ENCODE measurements at regions not wholly inside any gene's neighbourhood (a gene's known extent, or its start where the extent isn't known, plus 50 kb on each side); places are given as distances from the start of the nearest gene placed in this dataset.

GRCh38 chr18:47615043-47615442 lies 315.4 kb downstream of the SMAD2 start:
- no peak for DNase-seq
- in situ Hi-C loops (cut with HindIII; ENCODE audit: low pct_ligation_motif_present, low pct_unique_long_range_greater_than_20kb, low sequenced_read_pairs), result no loop called here

- no peak for DNase-seq
- in situ Hi-C loops (cut with HindIII; ENCODE audit: low pct_ligation_motif_present, low pct_unique_long_range_greater_than_20kb, low sequenced_read_pairs), result no loop called here
Observed at GRCh38 chr18:47613929-47614328, 316.5 kb downstream of the SMAD2 start.

GRCh38 chr18:47611649-47612048 lies 318.8 kb downstream of the SMAD2 start:
- in situ Hi-C loops (cut with HindIII; ENCODE audit: low pct_ligation_motif_present, low pct_unique_long_range_greater_than_20kb, low sequenced_read_pairs), result no loop called here
- DNase-seq, result no peak

- no peak for DNase-seq
- in situ Hi-C loops (cut with HindIII; ENCODE audit: low pct_ligation_motif_present, low pct_unique_long_range_greater_than_20kb, low sequenced_read_pairs), result no loop called here
Observed at GRCh38 chr18:47606526-47606925, 323.9 kb downstream of the SMAD2 start.

- in situ Hi-C loops (cut with HindIII; ENCODE audit: low pct_ligation_motif_present, low pct_unique_long_range_greater_than_20kb, low sequenced_read_pairs), result no loop called here
- no peak for DNase-seq
Observed at GRCh38 chr18:47605093-47605492, 325.4 kb downstream of the SMAD2 start.

GRCh38 chr18:47604021-47604420 lies 326.4 kb downstream of the SMAD2 start:
- no peak for DNase-seq
- in situ Hi-C loops (cut with HindIII; ENCODE audit: low pct_ligation_motif_present, low pct_unique_long_range_greater_than_20kb, low sequenced_read_pairs), result no loop called here

GRCh38 chr18:47603158-47603557 lies 327.3 kb downstream of the SMAD2 start:
- no peak for DNase-seq
- in situ Hi-C loops (cut with HindIII; ENCODE audit: low pct_ligation_motif_present, low pct_unique_long_range_greater_than_20kb, low sequenced_read_pairs), result no loop called here

- in situ Hi-C loops (cut with HindIII; ENCODE audit: low pct_ligation_motif_present, low pct_unique_long_range_greater_than_20kb, low sequenced_read_pairs), result no loop called here
- DNase-seq, result no peak
Observed at GRCh38 chr18:47602273-47602897, 328.1 kb downstream of the SMAD2 start.

GRCh38 chr18:47601581-47602272 lies 328.7 kb downstream of the SMAD2 start:
- no peak for DNase-seq
- in situ Hi-C loops (cut with HindIII; ENCODE audit: low pct_ligation_motif_present, low pct_unique_long_range_greater_than_20kb, low sequenced_read_pairs), result no loop called here

- DNase-seq, result peak; percentile 16
- in situ Hi-C loops (cut with HindIII; ENCODE audit: low pct_ligation_motif_present, low pct_unique_long_range_greater_than_20kb, low sequenced_read_pairs), result no loop called here
Observed at GRCh38 chr18:47595831-47596501, 334.5 kb downstream of the SMAD2 start.

- in situ Hi-C loops (cut with HindIII; ENCODE audit: low pct_ligation_motif_present, low pct_unique_long_range_greater_than_20kb, low sequenced_read_pairs), result no loop called here
Observed at GRCh38 chr18:47594621-47595086, 335.8 kb downstream of the SMAD2 start.

GRCh38 chr18:47593744-47594472 lies 336.6 kb downstream of the SMAD2 start:
- in situ Hi-C loops (cut with HindIII; ENCODE audit: low pct_ligation_motif_present, low pct_unique_long_range_greater_than_20kb, low sequenced_read_pairs), result no loop called here
- DNase-seq, result no peak

More at GRCh38 chr18:47594621-47595086, 335.8 kb downstream of the SMAD2 start:
- DNase-seq, result no peak

- DNase-seq, result no peak
- in situ Hi-C loops (cut with HindIII; ENCODE audit: low pct_ligation_motif_present, low pct_unique_long_range_greater_than_20kb, low sequenced_read_pairs), result no loop called here
Observed at GRCh38 chr18:47591429-47591828, 339.0 kb downstream of the SMAD2 start.

GRCh38 chr18:47587587-47587986 lies 336.1 kb upstream of the SKOR2 start:
- no peak for DNase-seq
- in situ Hi-C loops (cut with HindIII; ENCODE audit: low pct_ligation_motif_present, low pct_unique_long_range_greater_than_20kb, low sequenced_read_pairs), result no loop called here

- in situ Hi-C loops (cut with HindIII; ENCODE audit: low pct_ligation_motif_present, low pct_unique_long_range_greater_than_20kb, low sequenced_read_pairs), result no loop called here
- DNase-seq, result no peak
Observed at GRCh38 chr18:47586418-47587070, 335.1 kb upstream of the SKOR2 start.

GRCh38 chr18:47585914-47586313 lies 334.5 kb upstream of the SKOR2 start:
- DNase-seq, result no peak

GRCh38 chr18:47585136-47585535 lies 333.7 kb upstream of the SKOR2 start:
- DNase-seq, result no peak
- in situ Hi-C loops (cut with HindIII; ENCODE audit: low pct_ligation_motif_present, low pct_unique_long_range_greater_than_20kb, low sequenced_read_pairs), result no loop called here

More at GRCh38 chr18:47585914-47586313, 334.5 kb upstream of the SKOR2 start:
- in situ Hi-C loops (cut with HindIII; ENCODE audit: low pct_ligation_motif_present, low pct_unique_long_range_greater_than_20kb, low sequenced_read_pairs), result no loop called here

GRCh38 chr18:47582093-47582492 lies 330.6 kb upstream of the SKOR2 start:
- DNase-seq, result no peak
- in situ Hi-C loops (cut with HindIII; ENCODE audit: low pct_ligation_motif_present, low pct_unique_long_range_greater_than_20kb, low sequenced_read_pairs), result no loop called here

GRCh38 chr18:47577520-47577919 lies 326.1 kb upstream of the SKOR2 start:
- in situ Hi-C loops (cut with HindIII; ENCODE audit: low pct_ligation_motif_present, low pct_unique_long_range_greater_than_20kb, low sequenced_read_pairs), result no loop called here

More at GRCh38 chr18:47577520-47577919, 326.1 kb upstream of the SKOR2 start:
- DNase-seq, result no peak

Data from ACHN (cell line).